DOHH2 (cell line): ENCODE measurements at regions not wholly inside any gene's neighbourhood (a gene's known extent, or its start where the extent isn't known, plus 50 kb on each side); places are given as distances from the start of the nearest gene placed in this dataset.

ENCODE experiments used
- H3F3A ChIP-seq: fragments of 200-600 bp; sonication (generic), shearing (Covaris generic); 2 replicates; pipeline ENCODE4 v1.6.0; 2016; ENCODE audit warnings: antibody characterized with exemption, mild to moderate bottlenecking; ENCODE audit not compliant: control insufficient read depth, insufficient read depth
- H3K27ac ChIP-seq: fragments of 200-600 bp; sonication (generic); 2 replicates; pipeline ENCODE4 v1.5.1; 2014; ENCODE audit warnings: low read depth, mild to moderate bottlenecking, low read length, moderate library complexity
- H3K27me3 ChIP-seq: fragments of 200-600 bp; sonication (generic); 2 replicates; pipeline ENCODE4 v1.6.1; 2014; ENCODE audit warnings: mild to moderate bottlenecking, low read length, mixed read lengths; ENCODE audit not compliant: control insufficient read depth
- H3K36me3 ChIP-seq: fragments of 200-600 bp; sonication (generic); 2 replicates; pipeline ENCODE4 v1.6.1; 2014; ENCODE audit warnings: mild to moderate bottlenecking, low read length, moderate library complexity, mixed read lengths; ENCODE audit not compliant: control insufficient read depth
- H3K4me1 ChIP-seq: fragments of 200-600 bp; sonication (generic); 2 replicates; pipeline ENCODE4 v1.6.1; 2014; ENCODE audit warnings: mild to moderate bottlenecking, low read length, mixed read lengths; ENCODE audit not compliant: control insufficient read depth
- H3K4me2 ChIP-seq: fragments of 200-600 bp; sonication (generic); 2 replicates; pipeline ENCODE4 v1.6.0; 2014; ENCODE audit warnings: mild to moderate bottlenecking, low read length, moderate library complexity
- H3K4me3 ChIP-seq: fragments of 200-600 bp; sonication (generic); 2 replicates; pipeline ENCODE4 v1.5.1; 2014; ENCODE audit warnings: mild to moderate bottlenecking, low read length, mixed read lengths
- H3K79me2 ChIP-seq: fragments of 200-600 bp; sonication (generic); 2 replicates; pipeline ENCODE4 v1.6.1; 2014; ENCODE audit warnings: mild to moderate bottlenecking, low read length, mixed read lengths; ENCODE audit not compliant: control insufficient read depth
- H3K9me2 ChIP-seq: fragments of 200-600 bp; sonication (generic); replicated peaks from 2 replicates; pipeline ENCODE4 v1.6.1; 2014; ENCODE audit warnings: mild to moderate bottlenecking, low read length, mixed read lengths; ENCODE audit not compliant: control insufficient read depth
- H3K9me3 ChIP-seq: fragments of 200-600 bp; sonication (generic); 2 replicates; pipeline ENCODE4 v1.6.1; 2014; ENCODE audit warnings: antibody characterized with exemption, low read length, mixed read lengths; ENCODE audit not compliant: control insufficient read depth, insufficient read depth
- H4K20me1 ChIP-seq: fragments of 200-600 bp; sonication (generic); 2 replicates; pipeline ENCODE4 v1.6.0; 2014; ENCODE audit warnings: low read depth, mild to moderate bottlenecking, antibody characterized with exemption, low read length, moderate library complexity; ENCODE audit not compliant: control insufficient read depth, insufficient read depth
- CTCF ChIP-seq: fragments of 200-600 bp; sonication (generic); IDR thresholded peaks from one replicate; pipeline ENCODE4 v1.5.1; 2014; ENCODE audit warnings: antibody characterized with exemption, mild to moderate bottlenecking, low read depth, low read length; ENCODE audit not compliant: poor library complexity, severe bottlenecking
- EZH2phosphoT487 ChIP-seq: fragments of 200-600 bp; sonication (generic); IDR thresholded peaks from 2 replicates; pipeline ENCODE4 v1.6.1; 2017; ENCODE audit warnings: borderline replicate concordance, mild to moderate bottlenecking, antibody characterized with exemption, low read length, moderate library complexity, mixed read lengths

- no peaks in the 10 kb centered on the region for H3K4me1 ChIP-seq
- no peaks in the 10 kb centered on the region for H4K20me1 ChIP-seq
- H3K27ac ChIP-seq = no peak overlapping the region
- H3K4me3 ChIP-seq = no peak overlapping the region
- no peaks in the 10 kb centered on the region for H3K36me3 ChIP-seq
- 0 out of 2 replicates have a peak, but pooled peaks cover 2% of the 10 kb centered on the region for H3K27me3 ChIP-seq
- H3F3A ChIP-seq = no peaks in the 10 kb centered on the region
- no peak for TF ChIP-seq CTCF
- TF ChIP-seq EZH2phosphoT487 = no peak
- no peaks in the 10 kb centered on the region for H3K9me2 ChIP-seq
- H3K4me2 ChIP-seq = no peak overlapping the region
- no peaks in the 10 kb centered on the region for H3K9me3 ChIP-seq
- H3K79me2 ChIP-seq = no peaks in the 10 kb centered on the region
These were observed 256.1 kb downstream of the PAX3 start for GRCh38 chr2:222042666-222043065.

- Histone ChIP-seq H3K4me1 (no peaks in the 10 kb centered on the region), H3F3A (no peaks in the 10 kb centered on the region), H3K4me3 (no peak overlapping the region), H3K79me2 (no peaks in the 10 kb centered on the region), H3K9me2 (no peaks in the 10 kb centered on the region), H3K27ac (no peak overlapping the region), H3K9me3 (no peaks in the 10 kb centered on the region), H3K36me3 (no peaks in the 10 kb centered on the region), H3K4me2 (no peak overlapping the region), H4K20me1 (no peaks in the 10 kb centered on the region), H3K27me3 (0 out of 2 replicates have a peak, but pooled peaks cover 2% of the 10 kb centered on the region)
- TF ChIP-seq EZH2phosphoT487 (no peak), CTCF (no peak)
These were observed 258.5 kb downstream of the PAX3 start for GRCh38 chr2:222040333-222040732.

- no peaks in the 10 kb centered on the region for H3K9me3 ChIP-seq
- H4K20me1 ChIP-seq = no peaks in the 10 kb centered on the region
- no peak overlapping the region for H3K27ac ChIP-seq
- H3K27me3 ChIP-seq = 0 out of 2 replicates have a peak, but pooled peaks cover 2% of the 10 kb centered on the region
- H3K4me1 ChIP-seq = no peaks in the 10 kb centered on the region
- no peaks in the 10 kb centered on the region for H3F3A ChIP-seq
- TF ChIP-seq CTCF = no peak
- TF ChIP-seq EZH2phosphoT487 = no peak
- no peaks in the 10 kb centered on the region for H3K9me2 ChIP-seq
- H3K36me3 ChIP-seq = no peaks in the 10 kb centered on the region
- no peak overlapping the region for H3K4me2 ChIP-seq
- no peak overlapping the region for H3K4me3 ChIP-seq
- H3K79me2 ChIP-seq = no peaks in the 10 kb centered on the region
These were observed 259.0 kb downstream of the PAX3 start for GRCh38 chr2:222039821-222040220.
